ENCODE measurements at regions not wholly inside any gene's neighbourhood (a gene's known extent, or its start where the extent isn't known, plus 50 kb on each side); places are given as distances from the start of the nearest gene placed in this dataset.

DNA sequence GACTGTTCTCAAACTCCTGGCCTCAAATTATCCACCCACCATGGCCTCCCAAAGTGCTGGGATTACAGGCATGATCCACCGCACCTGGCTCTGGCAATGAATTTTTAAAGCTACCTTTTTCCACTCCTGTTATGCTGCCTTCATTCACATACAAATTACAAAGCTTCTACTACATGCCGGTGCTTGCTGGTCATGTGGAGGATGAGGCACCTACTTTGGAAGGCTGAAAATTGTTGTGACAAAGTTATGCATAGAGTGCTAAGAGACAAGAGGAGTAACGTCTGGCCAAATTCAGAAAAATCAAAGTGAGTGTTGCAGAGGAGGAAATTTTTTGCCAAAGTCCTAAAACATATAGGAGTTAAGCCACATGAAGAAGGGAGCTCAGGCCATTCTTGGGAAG, 191.7 kb upstream of the PPFIA2 start:
- no peak for TF ChIP-seq EZH2 (IDR thresholded peaks at IDR 0.05; ENCODE audit: borderline replicate concordance, insufficient read depth, low read depth, low read length, poor library complexity, severe bottlenecking)
- TF ChIP-seq, protein P1, sequence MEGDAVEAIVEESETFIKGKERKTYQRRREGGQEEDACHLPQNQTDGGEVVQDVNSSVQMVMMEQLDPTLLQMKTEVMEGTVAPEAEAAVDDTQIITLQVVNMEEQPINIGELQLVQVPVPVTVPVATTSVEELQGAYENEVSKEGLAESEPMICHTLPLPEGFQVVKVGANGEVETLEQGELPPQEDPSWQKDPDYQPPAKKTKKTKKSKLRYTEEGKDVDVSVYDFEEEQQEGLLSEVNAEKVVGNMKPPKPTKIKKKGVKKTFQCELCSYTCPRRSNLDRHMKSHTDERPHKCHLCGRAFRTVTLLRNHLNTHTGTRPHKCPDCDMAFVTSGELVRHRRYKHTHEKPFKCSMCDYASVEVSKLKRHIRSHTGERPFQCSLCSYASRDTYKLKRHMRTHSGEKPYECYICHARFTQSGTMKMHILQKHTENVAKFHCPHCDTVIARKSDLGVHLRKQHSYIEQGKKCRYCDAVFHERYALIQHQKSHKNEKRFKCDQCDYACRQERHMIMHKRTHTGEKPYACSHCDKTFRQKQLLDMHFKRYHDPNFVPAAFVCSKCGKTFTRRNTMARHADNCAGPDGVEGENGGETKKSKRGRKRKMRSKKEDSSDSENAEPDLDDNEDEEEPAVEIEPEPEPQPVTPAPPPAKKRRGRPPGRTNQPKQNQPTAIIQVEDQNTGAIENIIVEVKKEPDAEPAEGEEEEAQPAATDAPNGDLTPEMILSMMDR (IDR thresholded peaks at IDR 0.05) = no peak
